Mucosa of rectum (tissue), 2 donors: ENCODE measurements at regions not wholly inside any gene's neighbourhood (a gene's known extent, or its start where the extent isn't known, plus 50 kb on each side); places are given as distances from the start of the nearest gene placed in this dataset.
A peak's percentile ranks its signal among the peaks of the same experiment; 100 is the strongest.

Experiments
- H3K27ac ChIP-seq, 2 donors: one replicate each; pipeline ENCODE4 v1.7.0; 2013; ENCODE audit warnings: inconsistent platforms in 2 of 2, low read depth in 2 of 2, low read length in 2 of 2
- H3K27me3 ChIP-seq, 2 donors: one replicate each; pipeline ENCODE4 v1.7.0; 2013; ENCODE audit warnings: low read length in 2 of 2; ENCODE audit not compliant: control insufficient read depth in 2 of 2, insufficient read depth in 2 of 2
- H3K36me3 ChIP-seq, 2 donors: one replicate each; pipeline ENCODE4 v1.7.0; 2013; ENCODE audit warnings: low read length in 2 of 2; ENCODE audit not compliant: control insufficient read depth in 2 of 2, insufficient read depth in 2 of 2
- H3K4me1 ChIP-seq, 2 donors: one replicate each; pipeline ENCODE4 v1.7.0; 2013; ENCODE audit warnings: low read length in 2 of 2, mild to moderate bottlenecking in 1 of 2; ENCODE audit not compliant: control insufficient read depth in 2 of 2, insufficient read depth in 2 of 2
- H3K4me3 ChIP-seq, 2 donors: one replicate each; pipeline ENCODE4 v1.7.0; 2013; ENCODE audit warnings: low read length in 2 of 2
- H3K9ac ChIP-seq, 2 donors: one replicate each; pipeline ENCODE4 v1.7.0; 2013; ENCODE audit warnings: low read length in 2 of 2, low read depth in 1 of 2, mild to moderate bottlenecking in 1 of 2
- H3K9me3 ChIP-seq, 2 donors: one replicate each; pipeline ENCODE4 v1.7.0; 2013; ENCODE audit warnings: low read length in 2 of 2; ENCODE audit not compliant: control insufficient read depth in 2 of 2
- donor health status: healthy.
- donor health status: Normal muscosa, but diverticular disease.

DNA sequence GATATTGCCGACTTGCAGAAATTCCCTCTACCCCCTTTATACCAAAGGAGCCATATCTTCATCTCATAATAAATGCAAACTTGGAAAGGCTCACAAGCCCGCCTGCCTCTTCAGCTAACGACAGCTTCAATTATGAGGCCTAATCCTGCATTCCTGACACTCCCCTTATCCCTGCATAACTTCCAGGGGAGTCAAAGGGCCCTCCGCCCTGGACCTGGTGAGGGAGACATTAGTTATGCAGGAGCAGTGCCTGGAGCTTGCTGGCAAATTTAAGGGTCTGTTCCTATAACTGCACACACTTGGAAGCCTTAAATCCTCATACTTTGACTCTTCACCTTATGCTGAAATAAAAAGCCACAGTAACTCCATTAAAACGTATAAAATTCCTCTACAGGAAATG, 617.9 kb downstream of the BNC2 start:
- H3K4me1 ChIP-seq: no peaks in the 10 kb centered on the region
- no peaks in the 10 kb centered on the region for H3K36me3 ChIP-seq
- H3K9me3 ChIP-seq: no peaks in the 10 kb centered on the region
- no peaks in the 10 kb centered on the region for H3K27me3 ChIP-seq
- H3K4me3 ChIP-seq: no peak overlapping the region
- H3K9ac ChIP-seq: no peak overlapping the region
- no peak overlapping the region for H3K27ac ChIP-seq

DNA sequence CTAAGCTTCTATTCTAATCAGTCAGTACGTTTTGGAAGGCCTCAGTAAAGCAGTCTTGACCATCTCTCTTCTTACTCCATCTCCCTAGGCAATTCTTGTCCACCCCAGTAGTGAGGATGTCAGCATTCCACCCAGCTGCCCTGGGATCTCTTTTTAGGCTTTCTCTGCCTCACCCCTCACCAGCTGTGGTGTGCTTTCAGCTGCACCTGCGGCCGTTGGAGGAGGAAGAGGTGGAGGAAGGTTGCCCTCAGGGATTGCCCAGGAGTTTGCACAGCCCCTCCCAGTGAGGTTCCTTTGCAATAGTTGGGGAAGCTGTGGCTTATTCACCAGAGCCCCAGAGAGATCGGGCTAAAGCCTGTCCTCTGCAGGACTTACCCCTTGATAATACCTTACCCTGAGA, 615.8 kb downstream of the BNC2 start:
- no peak overlapping the region for H3K27ac ChIP-seq
- H3K27me3 ChIP-seq: no peaks in the 10 kb centered on the region
- no peaks in the 10 kb centered on the region for H3K4me1 ChIP-seq
- no peaks in the 10 kb centered on the region for H3K36me3 ChIP-seq
- H3K9me3 ChIP-seq: no peaks in the 10 kb centered on the region
- no peak overlapping the region for H3K4me3 ChIP-seq
- no peak overlapping the region for H3K9ac ChIP-seq

DNA sequence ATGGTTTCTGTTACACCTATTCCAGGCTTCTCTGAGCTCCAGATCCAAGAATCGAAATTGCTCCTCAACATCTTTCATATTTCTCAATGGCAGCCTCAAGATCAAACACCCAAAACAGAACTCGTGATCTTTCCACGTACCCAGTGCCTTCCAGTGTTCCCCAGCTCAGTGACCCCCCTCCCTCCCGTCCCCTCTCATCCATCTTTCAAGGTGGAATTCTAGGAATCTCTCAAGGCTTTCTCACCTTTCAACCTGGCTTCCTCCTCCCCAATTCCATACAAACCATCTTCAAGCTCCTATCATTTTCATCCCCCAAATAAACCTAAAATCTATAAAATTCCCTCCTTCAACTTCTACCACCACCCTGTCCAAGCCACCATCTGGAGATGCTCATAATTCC, 615.3 kb downstream of the BNC2 start:
- H3K36me3 ChIP-seq: no peaks in the 10 kb centered on the region
- H3K27ac ChIP-seq: no peak overlapping the region
- H3K4me1 ChIP-seq: no peaks in the 10 kb centered on the region

DNA sequence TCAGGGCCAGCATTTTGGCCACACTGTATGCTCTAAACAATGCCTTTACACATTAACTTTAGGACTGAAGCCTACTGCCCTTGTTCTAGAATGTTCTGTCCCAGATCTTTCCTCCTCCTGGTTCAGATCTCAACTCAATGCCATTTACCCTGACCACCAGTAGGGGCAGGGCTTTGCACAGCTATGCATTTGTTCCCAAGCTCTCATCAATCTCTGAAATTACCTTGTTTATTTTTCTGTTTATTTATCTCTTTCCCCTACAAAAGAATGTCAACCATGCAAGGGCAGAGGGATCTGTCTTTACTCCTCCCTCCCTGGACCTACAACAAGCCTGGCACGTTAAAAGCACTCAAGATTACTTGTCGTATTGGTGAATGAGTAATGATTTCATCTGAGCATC, 612.9 kb downstream of the BNC2 start:
- H3K4me1 ChIP-seq: no peaks in the 10 kb centered on the region
- no peaks in the 10 kb centered on the region for H3K27me3 ChIP-seq
- H3K9me3 ChIP-seq: no peaks in the 10 kb centered on the region
- H3K36me3 ChIP-seq: no peaks in the 10 kb centered on the region
- H3K4me3 ChIP-seq: no peak overlapping the region
- no peak overlapping the region for H3K9ac ChIP-seq
- no peak overlapping the region for H3K27ac ChIP-seq

More for the DNA sequence above, 615.3 kb downstream of the BNC2 start:
- Histone ChIP-seq H3K27me3 (no peaks in the 10 kb centered on the region), H3K9ac (no peak overlapping the region), H3K9me3 (no peaks in the 10 kb centered on the region), H3K4me3 (no peak overlapping the region)

DNA sequence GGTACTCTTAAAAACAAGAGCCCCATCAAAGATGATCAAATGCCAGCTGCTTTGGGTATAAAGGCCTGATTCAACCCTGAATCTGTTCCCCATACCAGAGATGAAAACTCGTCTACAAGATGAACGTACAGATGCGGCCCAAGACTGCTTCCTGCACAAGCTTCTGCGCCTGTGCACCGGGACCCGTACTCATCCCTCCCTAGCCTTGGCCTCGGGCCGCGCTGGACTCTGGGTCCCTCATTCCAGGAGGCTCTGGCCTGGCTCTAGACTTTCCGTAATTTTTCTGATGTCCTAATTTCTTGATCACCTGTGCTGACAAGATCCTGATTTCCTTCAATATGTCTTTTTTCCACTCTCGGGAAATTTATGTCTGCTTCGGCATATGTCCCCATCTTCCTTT, 612.3 kb downstream of the BNC2 start:
- no peak overlapping the region for H3K4me3 ChIP-seq
- no peak overlapping the region for H3K27ac ChIP-seq
- H3K36me3 ChIP-seq: no peaks in the 10 kb centered on the region
- no peaks in the 10 kb centered on the region for H3K4me1 ChIP-seq
- H3K9ac ChIP-seq: no peak overlapping the region
- H3K27me3 ChIP-seq: no peaks in the 10 kb centered on the region
- no peaks in the 10 kb centered on the region for H3K9me3 ChIP-seq

DNA sequence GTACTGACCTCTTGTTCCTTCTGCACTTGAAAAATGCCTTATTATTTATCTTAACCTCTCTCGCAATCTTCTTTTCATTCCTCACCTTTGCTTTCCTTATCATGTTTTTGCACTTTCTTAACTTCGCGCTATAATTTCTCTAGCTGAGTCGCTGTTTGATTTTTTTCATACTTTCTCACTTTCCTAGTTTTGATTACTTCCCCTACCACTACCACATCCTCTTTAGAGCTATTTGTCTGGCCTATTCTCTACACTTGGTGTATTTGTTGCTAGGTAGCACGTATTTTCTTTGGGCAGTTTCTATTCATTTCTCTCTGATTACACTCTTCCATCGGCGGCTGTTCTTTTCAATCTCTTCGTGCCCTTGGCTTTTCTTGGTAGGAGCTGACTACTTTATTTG, 611.8 kb downstream of the BNC2 start:
- no peak overlapping the region for H3K9ac ChIP-seq
- no peak overlapping the region for H3K4me3 ChIP-seq
- H3K27me3 ChIP-seq: no peaks in the 10 kb centered on the region
- no peaks in the 10 kb centered on the region for H3K9me3 ChIP-seq
- H3K4me1 ChIP-seq: no peaks in the 10 kb centered on the region
- no peaks in the 10 kb centered on the region for H3K36me3 ChIP-seq
- no peak overlapping the region for H3K27ac ChIP-seq

DNA sequence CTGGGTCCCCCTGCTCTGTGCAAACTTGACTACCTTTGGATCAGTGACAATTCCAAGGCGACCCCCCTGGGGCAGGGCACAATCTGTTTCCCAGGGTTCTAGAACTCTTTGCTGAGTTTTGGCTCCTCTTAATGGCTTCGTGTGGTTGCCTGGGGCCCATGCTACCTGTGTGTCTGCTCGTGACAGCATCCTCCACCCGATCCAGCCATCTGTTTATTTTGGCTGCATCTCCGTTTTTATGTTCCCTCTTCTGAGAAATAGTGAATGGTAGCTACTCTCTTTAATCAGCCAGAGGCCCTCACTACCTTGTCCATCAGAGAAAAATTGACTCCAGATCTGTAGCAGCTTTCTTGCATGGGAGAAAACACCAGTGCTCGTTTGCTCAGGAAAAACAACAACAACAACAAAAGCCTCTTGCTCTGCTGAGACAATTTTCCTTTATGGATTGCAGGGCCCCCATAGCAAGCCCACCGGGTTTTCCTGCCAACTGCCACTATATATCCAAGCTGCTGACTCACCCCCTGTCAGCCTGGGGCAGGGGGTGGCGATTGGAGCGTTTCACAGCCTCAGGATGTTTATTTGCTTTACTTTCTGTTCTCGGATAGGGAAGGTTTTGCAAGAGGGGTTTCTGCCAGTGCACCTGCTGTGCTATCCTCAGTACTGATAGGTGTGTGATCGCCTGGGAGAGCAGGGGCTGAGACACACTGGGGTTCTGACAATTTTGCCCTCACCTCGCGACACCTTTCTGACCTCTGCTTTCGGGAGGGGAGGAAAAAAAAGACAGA, 607.8 kb downstream of the BNC2 start:
- H3K4me1 ChIP-seq: peaks cover 0 to 3% of the 10 kb centered on the region in 2 donors
- no peak overlapping the region for H3K27ac ChIP-seq
- H3K36me3 ChIP-seq: no peaks in the 10 kb centered on the region
- H3K9me3 ChIP-seq: no peaks in the 10 kb centered on the region
- H3K4me3 ChIP-seq: no peak overlapping the region
- no peaks in the 10 kb centered on the region for H3K27me3 ChIP-seq
- no peak overlapping the region for H3K9ac ChIP-seq

DNA sequence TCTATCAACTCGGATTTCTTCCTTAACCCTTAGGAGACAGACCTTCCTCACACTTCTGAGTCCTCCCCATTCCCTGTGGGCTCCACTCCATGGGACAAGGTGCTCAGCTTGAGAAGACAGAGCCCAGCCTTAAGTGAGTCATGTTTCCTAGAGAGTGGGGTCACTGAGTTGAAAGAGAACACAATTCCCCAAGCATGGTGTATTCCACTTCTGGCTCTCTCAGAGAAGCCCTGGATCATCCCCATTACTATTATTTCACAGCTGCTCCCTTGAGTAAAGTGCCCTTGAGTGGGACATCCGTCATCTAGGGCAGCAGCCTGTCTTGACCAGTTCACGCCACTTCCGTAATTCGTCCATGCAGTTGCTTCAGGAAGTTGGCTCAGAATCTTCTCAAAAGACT, 604.8 kb downstream of the BNC2 start:
- H3K4me1 ChIP-seq: peaks cover 3% of the 10 kb centered on the region in 2 donors
- no peaks in the 10 kb centered on the region for H3K36me3 ChIP-seq
- H3K27ac ChIP-seq: no peak overlapping the region
- no peak overlapping the region for H3K4me3 ChIP-seq
- H3K9me3 ChIP-seq: no peaks in the 10 kb centered on the region
- H3K9ac ChIP-seq: no peak overlapping the region
- no peaks in the 10 kb centered on the region for H3K27me3 ChIP-seq

DNA sequence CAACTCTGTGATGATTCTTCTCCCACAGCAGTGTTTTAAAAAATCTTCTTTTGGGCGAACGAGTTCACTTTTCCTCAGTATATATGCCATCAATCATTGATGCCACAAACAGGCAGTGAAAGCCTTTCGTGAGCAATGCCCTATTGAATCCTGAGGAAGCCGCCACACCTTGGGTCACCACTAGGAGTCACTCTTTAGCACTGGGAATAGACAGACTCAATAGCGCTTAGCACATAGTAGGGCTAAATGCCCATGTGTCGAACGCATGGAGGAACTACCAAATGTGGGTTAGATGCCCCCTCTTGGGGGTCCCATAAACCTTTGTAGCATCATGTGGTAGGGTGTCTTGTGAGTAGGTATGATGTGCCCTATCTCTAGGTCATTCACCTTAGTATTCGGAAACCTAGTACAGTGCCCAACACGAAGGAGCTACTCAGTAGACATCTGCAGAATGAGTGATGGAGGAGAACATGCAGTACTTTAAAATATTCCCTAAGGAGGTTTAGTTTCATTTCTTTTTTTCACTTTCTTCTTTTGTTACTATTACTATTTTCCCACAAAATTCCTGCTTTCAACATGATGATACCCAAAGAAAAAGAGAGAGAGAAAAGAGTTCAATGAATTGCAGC, 603.7 kb downstream of the BNC2 start:
- Histone ChIP-seq H3K27ac (no peak overlapping the region), H3K9ac (no peak overlapping the region), H3K4me3 (peak overlapping the region in 1 of 2 donors; percentile 76), H3K36me3 (no peaks in the 10 kb centered on the region), H3K27me3 (no peaks in the 10 kb centered on the region), H3K9me3 (no peaks in the 10 kb centered on the region), H3K4me1 (peaks cover 3% of the 10 kb centered on the region in 2 donors)

DNA sequence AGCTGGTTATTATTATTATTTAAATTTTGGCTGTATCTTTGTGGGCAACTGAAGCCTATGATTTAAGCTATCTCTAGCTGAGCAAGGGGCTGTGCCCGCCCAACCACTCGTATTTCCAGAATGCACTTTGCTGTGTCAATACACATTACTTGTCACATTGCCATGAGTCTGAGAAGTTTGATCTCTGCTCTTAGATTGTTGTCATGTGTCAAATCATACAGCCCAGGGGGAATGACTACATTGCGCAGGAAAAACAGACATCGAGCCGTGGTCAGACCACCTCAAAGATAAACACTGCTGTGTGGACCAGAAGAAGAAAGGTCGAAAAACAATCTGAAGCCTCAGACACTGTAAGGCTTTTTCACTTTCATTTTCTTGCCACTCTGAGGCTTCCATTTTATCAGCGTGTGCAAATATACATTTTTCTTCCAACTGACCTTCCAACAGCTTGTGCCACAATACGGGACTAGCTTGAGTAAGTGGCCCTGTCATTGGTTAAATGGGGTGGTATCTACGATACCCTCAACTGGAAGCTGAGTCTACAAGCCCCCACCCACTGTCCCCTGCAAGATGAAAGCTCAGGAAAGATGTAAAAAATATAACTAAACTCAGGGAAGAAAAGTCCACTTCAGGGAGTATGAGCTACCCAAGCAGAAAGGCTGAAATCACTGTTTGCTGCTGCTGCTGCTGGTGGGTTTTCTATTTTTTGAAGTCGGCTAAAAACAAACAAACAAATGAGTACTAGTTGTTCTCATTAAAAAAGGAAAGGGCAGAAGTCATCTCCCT, 603.0 kb downstream of the BNC2 start:
- Histone ChIP-seq H3K36me3 (no peaks in the 10 kb centered on the region), H3K27me3 (no peaks in the 10 kb centered on the region), H3K9ac (peak overlapping the region in 1 of 2 donors; percentile 62), H3K4me3 (peak overlapping the region; percentile 61 to 76), H3K4me1 (peaks cover 3% of the 10 kb centered on the region in 2 donors), H3K27ac (peak overlapping the region in 1 of 2 donors; percentile 16), H3K9me3 (no peaks in the 10 kb centered on the region)
